ENCODE measurements at regions not wholly inside any gene's neighbourhood (a gene's known extent, or its start where the extent isn't known, plus 50 kb on each side); places are given as distances from the start of the nearest gene placed in this dataset.

DNA sequence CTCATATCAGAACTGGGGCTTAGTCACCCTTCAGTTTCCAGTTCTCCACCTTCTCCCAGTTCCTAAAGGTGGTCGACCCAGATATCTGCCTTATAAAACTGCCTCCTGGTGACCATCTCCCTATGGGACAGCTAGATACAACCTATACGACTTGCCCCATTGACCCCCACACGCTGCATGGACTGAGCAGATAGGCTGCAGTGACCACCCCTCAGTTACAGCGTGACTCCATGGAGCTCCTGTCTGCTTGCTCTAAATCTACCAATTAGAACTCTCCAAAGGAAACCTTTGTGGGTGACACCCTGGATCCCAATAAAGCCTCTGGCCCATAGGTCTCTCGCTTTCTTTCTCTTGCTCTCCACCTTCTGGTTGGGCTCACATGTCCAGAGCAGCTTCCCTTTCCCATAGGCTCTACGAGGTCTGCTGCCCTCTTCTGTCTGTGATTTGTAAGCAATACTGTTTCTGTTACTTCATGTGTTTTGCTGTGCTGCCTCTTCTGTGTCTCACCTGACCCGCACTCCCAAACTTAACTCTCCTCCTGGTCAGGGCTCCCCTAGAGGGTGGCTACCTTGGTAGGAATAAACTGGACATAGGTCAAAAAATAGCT is 971.3 kb upstream of the FAM98A start:
- TF ChIP-seq CTCF (conservative IDR thresholded peaks at IDR 0.05; ENCODE audit: control insufficient read depth, insufficient read depth, low read depth, low read length) = no peak
- peak; percentile 0 for DNase-seq (ENCODE audit: low read depth)
- no peak overlapping the region for H3K4me3 ChIP-seq (ENCODE audit: control insufficient read depth, low read depth, low read length)

DNA sequence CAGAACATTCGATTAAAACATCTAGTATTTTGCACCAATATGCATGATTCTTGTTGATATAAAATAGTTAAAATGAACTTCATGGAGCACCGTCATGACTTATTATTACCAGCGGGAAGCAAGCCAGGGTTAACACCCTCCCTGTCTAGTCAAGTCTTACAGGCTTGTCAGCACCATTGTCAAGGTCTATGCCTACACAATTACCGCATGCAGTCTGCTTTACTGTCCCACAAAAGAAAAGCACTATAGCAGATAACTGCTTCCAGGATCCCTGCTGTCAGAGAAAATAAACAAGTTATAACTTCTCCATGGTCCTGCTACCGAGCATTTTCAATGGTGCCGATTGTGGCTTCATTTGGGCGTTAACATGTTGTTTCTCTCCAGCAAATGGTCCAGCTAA is 968.0 kb upstream of the FAM98A start:
- no peak for DNase-seq (ENCODE audit: low read depth)
- no peak for TF ChIP-seq CTCF (conservative IDR thresholded peaks at IDR 0.05; ENCODE audit: control insufficient read depth, insufficient read depth, low read depth, low read length)
- H3K4me3 ChIP-seq (ENCODE audit: control insufficient read depth, low read depth, low read length) = no peak overlapping the region

GRCh38 chr2:34552337-34552736 is 953.2 kb upstream of the FAM98A start:
- no peak overlapping the region for H3K4me3 ChIP-seq (ENCODE audit: control insufficient read depth, low read depth, low read length)
- no peak for DNase-seq (ENCODE audit: low read depth)
- no peak for TF ChIP-seq CTCF (conservative IDR thresholded peaks at IDR 0.05; ENCODE audit: control insufficient read depth, insufficient read depth, low read depth, low read length)

- no peak for TF ChIP-seq CTCF (conservative IDR thresholded peaks at IDR 0.05; ENCODE audit: control insufficient read depth, insufficient read depth, low read depth, low read length)
- DNase-seq (ENCODE audit: low read depth) = no peak
Measured at GRCh38 chr2:34549710-34550345, 950.7 kb upstream of the FAM98A start.

GRCh38 chr2:34547900-34548299 is 948.8 kb upstream of the FAM98A start:
- H3K4me3 ChIP-seq (ENCODE audit: control insufficient read depth, low read depth, low read length) = no peak overlapping the region
- no peak for DNase-seq (ENCODE audit: low read depth)
- no peak for TF ChIP-seq CTCF (conservative IDR thresholded peaks at IDR 0.05; ENCODE audit: control insufficient read depth, insufficient read depth, low read depth, low read length)

More at GRCh38 chr2:34549710-34550345, 950.7 kb upstream of the FAM98A start:
- H3K4me3 ChIP-seq (ENCODE audit: control insufficient read depth, low read depth, low read length) = no peak overlapping the region

DNA sequence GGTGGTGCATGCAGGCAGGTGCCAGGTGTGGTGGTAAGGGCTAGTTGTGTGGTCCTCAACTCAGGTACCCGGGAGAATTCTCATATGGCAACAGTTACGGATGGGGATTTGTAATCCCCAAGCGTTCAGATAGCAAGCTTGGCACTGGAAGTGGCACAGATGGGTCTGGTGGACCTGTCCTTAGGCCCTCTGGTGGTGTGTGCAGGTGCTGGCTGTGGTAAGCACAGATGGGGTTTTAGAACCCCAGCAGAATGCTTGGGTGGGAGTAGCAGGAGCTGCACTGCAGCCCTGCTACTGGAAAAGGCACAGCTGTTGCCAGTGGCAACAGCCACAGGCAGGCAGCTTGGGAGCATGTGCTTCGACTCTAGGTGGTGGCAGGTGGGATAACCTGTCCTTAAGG is 948.2 kb upstream of the FAM98A start:
- TF ChIP-seq CTCF (conservative IDR thresholded peaks at IDR 0.05; ENCODE audit: control insufficient read depth, insufficient read depth, low read depth, low read length) = no peak
- no peak overlapping the region for H3K4me3 ChIP-seq (ENCODE audit: control insufficient read depth, low read depth, low read length)
- DNase-seq (ENCODE audit: low read depth) = no peak
